ENCODE measurements at regions not wholly inside any gene's neighbourhood (a gene's known extent, or its start where the extent isn't known, plus 50 kb on each side); places are given as distances from the start of the nearest gene placed in this dataset.
"Not testable (repeated sequence)": the region's sequence is repeated elsewhere in the genome, so short reads cannot be mapped to it uniquely, and the experiment has no call there.

- peak; percentile 11 for DNase-seq (ENCODE audit: low read depth, low spot score)
Measured at GRCh38 chr5:51657340-51658240, 274.3 kb downstream of the ISL1 start.

GRCh38 chr5:51661646-51662265 lies 278.5 kb downstream of the ISL1 start:
- no peak for DNase-seq (ENCODE audit: low read depth, low spot score)

- DNase-seq (ENCODE audit: low read depth, low spot score), result no peak
Measured at GRCh38 chr5:51664491-51665250, 281.4 kb downstream of the ISL1 start.

- no peak for DNase-seq (ENCODE audit: low read depth, low spot score)
Measured at GRCh38 chr5:51665251-51665593, 282.0 kb downstream of the ISL1 start.

DNA sequence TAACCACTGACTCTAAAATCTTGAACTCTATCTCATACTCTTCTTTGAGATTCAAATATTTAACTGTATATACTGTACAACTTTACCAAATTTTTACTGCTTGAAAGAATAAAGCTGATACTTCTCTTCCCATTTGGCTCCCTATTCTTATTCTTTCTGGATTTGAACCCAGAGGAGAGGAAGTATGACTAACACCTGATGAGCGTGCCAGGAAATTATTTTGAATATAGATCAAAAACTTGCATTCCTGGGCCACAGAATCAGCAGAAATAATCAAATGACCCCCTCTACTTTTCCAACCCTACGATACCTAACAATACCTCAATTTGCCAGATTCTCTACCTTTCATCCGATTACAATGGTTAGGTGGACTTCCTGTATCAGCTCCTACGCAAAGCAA lies 285.8 kb downstream of the ISL1 start:
- DNase-seq (ENCODE audit: low read depth, low spot score), result no peak

GRCh38 chr5:51678330-51678729 lies 295.1 kb downstream of the ISL1 start:
- DNase-seq (ENCODE audit: low read depth, low spot score), result no peak

DNA sequence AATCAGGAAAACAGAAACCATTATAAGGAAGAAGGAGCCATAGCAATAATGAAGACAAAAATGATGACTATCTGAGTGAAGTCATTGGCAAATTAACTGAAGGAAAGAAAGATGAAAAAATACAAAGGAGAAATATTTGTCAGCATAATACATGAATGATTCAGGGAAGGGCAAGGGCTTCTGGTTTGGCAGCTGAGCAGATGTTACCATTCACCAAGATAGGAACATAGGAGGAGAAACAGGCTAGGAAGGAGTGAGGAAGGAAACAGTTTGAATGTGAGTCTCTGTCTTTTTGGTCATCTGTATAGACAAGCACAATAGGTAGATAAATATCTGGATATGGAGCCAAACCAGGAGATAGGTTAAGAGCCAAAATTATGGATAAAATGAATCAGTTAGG lies 296.0 kb downstream of the ISL1 start:
- DNase-seq (ENCODE audit: low read depth, low spot score), result no peak

DNA sequence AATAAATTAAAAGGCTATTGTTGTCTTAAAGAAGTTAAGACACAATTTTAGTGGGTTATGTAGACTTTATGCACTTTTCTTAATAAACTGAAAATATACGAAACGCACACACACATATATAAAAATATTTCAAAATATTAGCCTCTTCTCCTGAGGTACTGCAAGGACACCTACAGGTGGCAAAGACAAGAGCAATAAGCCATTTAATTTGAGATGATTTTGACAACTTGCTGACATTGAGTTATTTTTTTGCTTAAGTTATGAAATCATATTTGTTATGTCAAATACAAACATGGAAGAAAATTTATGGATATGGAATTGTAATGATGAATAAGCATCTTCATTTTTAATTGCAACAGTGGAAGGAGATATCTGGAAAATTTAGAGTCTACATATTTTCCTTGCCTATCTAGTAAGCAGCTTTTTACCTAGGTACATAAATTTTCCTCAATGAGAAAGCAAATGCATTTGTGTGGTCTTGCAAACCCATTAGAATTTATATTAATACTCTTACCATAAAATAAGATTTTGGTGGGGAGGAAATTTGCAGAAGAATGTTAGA lies 301.6 kb downstream of the ISL1 start:
- DNase-seq (ENCODE audit: low read depth, low spot score), result no peak

- no peak for DNase-seq (ENCODE audit: low read depth, low spot score)
Measured at GRCh38 chr5:51685419-51685818, 302.2 kb downstream of the ISL1 start.

DNA sequence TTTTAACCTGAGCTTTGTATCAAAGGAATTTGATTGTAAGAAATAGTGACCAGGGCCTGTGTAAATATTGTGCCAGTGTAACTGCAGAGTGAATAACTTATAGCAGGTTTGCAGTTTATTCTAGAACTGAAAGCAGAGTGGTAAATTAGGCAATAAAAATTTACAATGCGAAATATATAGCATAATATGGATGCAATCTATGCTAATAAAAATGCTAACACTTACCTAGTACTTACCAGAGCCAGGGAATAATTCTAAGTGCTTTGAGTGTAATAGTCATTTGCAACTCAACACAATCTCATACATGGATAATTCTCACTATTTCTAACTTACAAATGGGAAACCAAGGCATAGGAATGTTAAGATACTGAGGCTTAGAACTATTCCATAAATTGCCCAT lies 303.4 kb downstream of the ISL1 start:
- no peak for DNase-seq (ENCODE audit: low read depth, low spot score)

GRCh38 chr5:51691538-51692079 lies 308.4 kb downstream of the ISL1 start:
- no peak for DNase-seq (ENCODE audit: low read depth, low spot score)

- DNase-seq (ENCODE audit: low read depth, low spot score), result no peak
Measured at GRCh38 chr5:51694826-51695225, 311.6 kb downstream of the ISL1 start.

DNA sequence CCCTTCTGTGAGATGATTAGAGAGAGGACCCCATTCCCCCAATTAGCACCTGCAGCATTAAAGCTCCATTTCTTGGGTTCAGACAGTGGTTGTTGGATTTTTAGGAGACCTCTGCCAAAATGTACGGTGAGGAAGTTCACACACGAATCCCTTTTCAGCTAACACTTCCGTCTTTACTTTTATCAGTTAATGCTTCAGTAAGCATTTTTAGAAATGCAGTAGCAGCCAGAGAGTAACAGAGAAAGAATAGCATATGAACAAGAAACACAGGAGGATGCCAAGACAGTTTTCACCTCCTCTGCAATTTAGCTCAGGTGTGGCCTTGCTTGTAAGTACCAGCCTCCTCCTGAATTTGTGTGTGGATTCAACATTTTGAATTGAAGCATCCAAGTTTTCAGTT lies 312.9 kb downstream of the ISL1 start:
- no peak for DNase-seq (ENCODE audit: low read depth, low spot score)

- DNase-seq (ENCODE audit: low read depth, low spot score), result not testable (repeated sequence)
Measured at GRCh38 chr5:51702046-51702445, 318.8 kb downstream of the ISL1 start.

DNA sequence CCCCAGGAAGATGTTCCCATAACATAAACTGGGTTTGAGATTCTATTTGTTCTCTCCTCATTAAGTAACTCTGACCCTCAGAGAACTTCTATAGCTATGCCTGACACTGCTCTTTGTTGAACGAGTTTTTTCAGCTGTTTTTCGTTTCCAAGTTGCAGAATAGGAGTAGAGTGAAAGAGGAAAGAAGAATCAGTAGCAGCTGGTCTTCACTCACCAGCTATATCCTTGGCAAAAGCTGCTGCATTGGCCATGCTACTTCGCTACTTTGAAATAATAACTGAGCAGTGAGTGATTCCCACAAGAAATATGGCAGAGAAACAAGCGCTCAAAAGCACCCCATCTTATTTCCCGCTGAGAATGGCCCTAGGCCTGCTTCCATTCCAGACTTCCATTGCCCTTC lies 329.0 kb downstream of the ISL1 start:
- DNase-seq (ENCODE audit: low read depth, low spot score), result no peak

- not testable (repeated sequence) for DNase-seq (ENCODE audit: low read depth, low spot score)
Measured at GRCh38 chr5:51715445-51715844, 332.2 kb downstream of the ISL1 start.

GRCh38 chr5:51731421-51732029 lies 348.3 kb downstream of the ISL1 start:
- DNase-seq (ENCODE audit: low read depth, low spot score), result peak; percentile 32

GRCh38 chr5:51732304-51732703 lies 349.1 kb downstream of the ISL1 start:
- DNase-seq (ENCODE audit: low read depth, low spot score), result no peak

DNA sequence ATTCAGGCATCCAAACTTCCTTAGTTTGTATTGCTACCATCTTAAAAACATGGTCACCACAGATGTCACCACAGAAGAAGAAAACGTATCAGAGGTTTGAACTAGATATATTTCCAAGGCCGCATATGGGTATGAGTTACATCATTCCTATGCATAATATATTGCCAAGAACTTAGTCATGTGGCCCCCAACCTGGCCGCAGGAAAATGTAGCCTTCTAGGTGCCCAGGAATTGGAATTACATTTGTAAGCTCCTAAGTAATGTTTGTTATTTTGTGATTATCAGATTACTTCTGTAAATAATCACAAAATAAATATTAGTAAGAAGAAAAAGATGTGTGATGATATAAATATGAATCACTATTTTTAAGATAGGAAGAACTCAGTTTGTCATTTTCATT lies 351.4 kb downstream of the ISL1 start:
- no peak for DNase-seq (ENCODE audit: low read depth, low spot score)

- DNase-seq (ENCODE audit: low read depth, low spot score), result no peak
Measured at GRCh38 chr5:51746023-51746422, 362.8 kb downstream of the ISL1 start.

DNA sequence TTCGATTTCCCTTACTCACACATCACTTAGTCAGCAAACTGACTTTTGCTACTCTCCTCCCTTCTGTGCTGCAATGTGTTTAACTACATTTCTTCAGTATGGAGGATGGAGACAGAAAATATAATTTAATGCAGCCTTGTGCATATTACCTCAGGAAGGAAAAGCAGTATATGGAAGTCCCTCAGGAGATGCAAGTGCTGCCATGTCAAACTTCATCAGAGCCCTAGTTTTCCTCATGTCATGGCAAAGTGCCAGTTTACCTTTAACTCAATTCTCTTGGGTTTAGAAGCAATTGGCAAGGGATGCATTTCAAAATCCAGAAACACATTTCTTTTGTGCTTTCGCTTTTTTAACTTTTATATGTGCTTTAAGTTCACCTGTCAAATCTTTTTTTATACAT lies 365.4 kb downstream of the ISL1 start:
- DNase-seq (ENCODE audit: low read depth, low spot score), result no peak

All from astrocyte of the hippocampus (primary cell).